ENCODE measurements at regions not wholly inside any gene's neighbourhood (a gene's known extent, or its start where the extent isn't known, plus 50 kb on each side); places are given as distances from the start of the nearest gene placed in this dataset.

- no peak for TF ChIP-seq EP300 (IDR thresholded peaks at IDR 0.05)
- no peak for TF ChIP-seq POLR2AphosphoS5 (IDR thresholded peaks at IDR 0.05)
- no peak for TF ChIP-seq CTCF (IDR thresholded peaks at IDR 0.05)
Observed at GRCh38 chr16:48013491-48013901, 142.3 kb downstream of the ABCC12 start.

GRCh38 chr16:48011878-48012658 lies 143.7 kb downstream of the ABCC12 start:
- Histone ChIP-seq H3K27me3 (no peaks in the 10 kb centered on the region), H3K4me1 (no peaks in the 10 kb centered on the region), H3K36me3 (no peaks in the 10 kb centered on the region), H3K4me3 (no peak overlapping the region), H3K9me3 (no peaks in the 10 kb centered on the region), H3K27ac (no peak overlapping the region)
- TF ChIP-seq CTCF (IDR thresholded peaks at IDR 0.05) (no peak), POLR2AphosphoS5 (IDR thresholded peaks at IDR 0.05) (no peak), EP300 (IDR thresholded peaks at IDR 0.05) (no peak), POLR2A (IDR thresholded peaks at IDR 0.05) (no peak)
- ATAC-seq (ENCODE audit: low FRiP score in 2 of 2) (no peak), DNase-seq (no peak)
- 73 to 81% methylated on average over 9 of the region's 9 CpGs for WGBS, 2 donors

More at GRCh38 chr16:48013491-48013901, 142.3 kb downstream of the ABCC12 start:
- no peaks in the 10 kb centered on the region for H3K4me1 ChIP-seq
- ATAC-seq (ENCODE audit: low FRiP score in 2 of 2) (no peak), DNase-seq (no peak)
- no peaks in the 10 kb centered on the region for H3K9me3 ChIP-seq
- WGBS, 2 donors = 65 to 66% methylated on average over 5 to 6 of the region's 6 CpGs
- H3K27me3 ChIP-seq = no peaks in the 10 kb centered on the region
- H3K27ac ChIP-seq = no peak overlapping the region
- H3K4me3 ChIP-seq = no peak overlapping the region
- no peaks in the 10 kb centered on the region for H3K36me3 ChIP-seq

GRCh38 chr16:48011466-48011865 lies 144.3 kb downstream of the ABCC12 start:
- Histone ChIP-seq H3K4me1 (no peaks in the 10 kb centered on the region), H3K36me3 (no peaks in the 10 kb centered on the region), H3K27ac (no peak overlapping the region), H3K9me3 (no peaks in the 10 kb centered on the region), H3K27me3 (no peaks in the 10 kb centered on the region), H3K4me3 (no peak overlapping the region)
- ATAC-seq (ENCODE audit: low FRiP score in 2 of 2) (no peak), DNase-seq (no peak)
- no peak for TF ChIP-seq CTCF (IDR thresholded peaks at IDR 0.05)
- 90 to 92% methylated on average over 3 of the region's 3 CpGs for WGBS, 2 donors

GRCh38 chr16:48008011-48008525 lies 147.7 kb downstream of the ABCC12 start:
- no peaks in the 10 kb centered on the region for H3K36me3 ChIP-seq
- no peaks in the 10 kb centered on the region for H3K27me3 ChIP-seq
- ATAC-seq (ENCODE audit: low FRiP score in 2 of 2) (no peak), DNase-seq (no peak)
- TF ChIP-seq POLR2A (IDR thresholded peaks at IDR 0.05) = no peak
- no peak for TF ChIP-seq POLR2AphosphoS5 (IDR thresholded peaks at IDR 0.05)
- TF ChIP-seq EP300 (IDR thresholded peaks at IDR 0.05) = no peak
- TF ChIP-seq CTCF (IDR thresholded peaks at IDR 0.05) = no peak
- H3K27ac ChIP-seq = no peak overlapping the region
- no peaks in the 10 kb centered on the region for H3K4me1 ChIP-seq
- no peaks in the 10 kb centered on the region for H3K9me3 ChIP-seq
- 90 to 93% methylated on average over 7 of the region's 7 CpGs for WGBS, 2 donors
- H3K4me3 ChIP-seq = no peak overlapping the region

GRCh38 chr16:48004141-48004695 lies 151.6 kb downstream of the ABCC12 start:
- ATAC-seq (ENCODE audit: low FRiP score in 2 of 2) (no peak), DNase-seq (no peak)
- 84 to 95% methylated on average over 3 of the region's 3 CpGs for WGBS, 2 donors
- TF ChIP-seq POLR2A (IDR thresholded peaks at IDR 0.05) = no peak
- TF ChIP-seq CTCF (IDR thresholded peaks at IDR 0.05) = no peak
- TF ChIP-seq POLR2AphosphoS5 (IDR thresholded peaks at IDR 0.05) = no peak
- TF ChIP-seq EP300 (IDR thresholded peaks at IDR 0.05) = no peak
- H3K4me3 ChIP-seq = no peak overlapping the region
- H3K27ac ChIP-seq = no peak overlapping the region
- H3K9me3 ChIP-seq = no peaks in the 10 kb centered on the region
- no peaks in the 10 kb centered on the region for H3K27me3 ChIP-seq
- H3K4me1 ChIP-seq = no peaks in the 10 kb centered on the region
- no peaks in the 10 kb centered on the region for H3K36me3 ChIP-seq
